IMR-90 (cell line): ENCODE measurements at regions not wholly inside any gene's neighbourhood (a gene's known extent, or its start where the extent isn't known, plus 50 kb on each side); places are given as distances from the start of the nearest gene placed in this dataset.
"Not testable (repeated sequence)": the region's sequence is repeated elsewhere in the genome, so short reads cannot be mapped to it uniquely, and the experiment has no call there.

Source experiments
- ATAC-seq: fragments of 200-7000 bp; cut with Tn5 transposase; 2 replicates; pipeline ENCODE4 v1.9.1; 2020; ENCODE audit warnings: low read depth, mild to moderate bottlenecking, moderate library complexity
- BruUV-seq: library from RNA; stranded (reverse); fragments of 400-500 nt; replicated peaks from 2 replicates; lab custom pipeline; 2021; lab: Mats Ljungman, UMichigan
- CTCF ChIA-PET: fragments of 300-600 bp; formaldehyde crosslinking; extraction: SDS; loops from one replicate; lab custom pipeline; 2021; ENCODE audit warnings: antibody characterized with exemption; lab: Yijun Ruan, JAX
- POLR2A ChIA-PET: fragments of 300-600 bp; sonication (Branson Sonifier 250); formaldehyde crosslinking; loops from one replicate; lab custom pipeline; 2022; ENCODE audit warnings: antibody characterized with exemption; ENCODE audit not compliant: unreplicated experiment; lab: Charles Lee
- DNase-seq: peaks from one replicate; pipeline ENCODE4 v3.0.0; 2013
- H2AFZ ChIP-seq: replicated peaks from 2 replicates; pipeline ENCODE3; 2013; ENCODE audit warnings: low read length, mild to moderate bottlenecking; ENCODE audit not compliant: poor library complexity
- H2AK5ac ChIP-seq: 2 replicates; pipeline ENCODE4 v1.6.1; 2013; ENCODE audit warnings: low read depth, low read length, inconsistent platforms
- H2AK9ac ChIP-seq: replicated peaks from 2 replicates; pipeline ENCODE3; 2013; ENCODE audit warnings: mild to moderate bottlenecking, low read depth, low read length, moderate library complexity; ENCODE audit not compliant: poor library complexity
- H2BK120ac ChIP-seq: 2 replicates; pipeline ENCODE4 v1.6.1; 2013; ENCODE audit warnings: low read depth, low read length, inconsistent platforms
- H2BK15ac ChIP-seq: 3 replicates; pipeline ENCODE4 v1.6.1; 2013; ENCODE audit warnings: low read depth, low read length, inconsistent platforms
- H2BK20ac ChIP-seq: 2 replicates; pipeline ENCODE4 v1.6.1; 2013; ENCODE audit warnings: low read depth, mild to moderate bottlenecking, inconsistent platforms, low read length, moderate library complexity
- H2BK5ac ChIP-seq: 2 replicates; pipeline ENCODE4 v1.6.1; 2013; ENCODE audit warnings: mild to moderate bottlenecking, low read depth, low read length, inconsistent platforms; ENCODE audit not compliant: poor library complexity, severe bottlenecking
- H3K14ac ChIP-seq: replicated peaks from 2 replicates; pipeline ENCODE4 v1.6.1; 2013; ENCODE audit warnings: low read depth, low read length, inconsistent platforms
- H3K18ac ChIP-seq: 2 replicates; pipeline ENCODE4 v1.6.1; 2013; ENCODE audit warnings: low read depth, low read length, control low read depth
- H3K23ac ChIP-seq: 2 replicates; pipeline ENCODE4 v1.6.1; 2013; ENCODE audit warnings: low read depth, low read length, inconsistent platforms
- H3K27ac ChIP-seq: 2 replicates; pipeline ENCODE4 v1.5.1; 2013; ENCODE audit warnings: mild to moderate bottlenecking, control low read depth, low read length; ENCODE audit not compliant: insufficient read depth
- H3K27me3 ChIP-seq: 2 replicates; pipeline ENCODE4 v1.6.1; 2013; ENCODE audit warnings: low read length; ENCODE audit not compliant: control insufficient read depth, insufficient read depth
- H3K36me3 ChIP-seq: 2 replicates; pipeline ENCODE4 v1.6.1; 2013; ENCODE audit warnings: low read length, mixed read lengths; ENCODE audit not compliant: control insufficient read depth, insufficient read depth
- H3K4ac ChIP-seq: 2 replicates; pipeline ENCODE4 v1.6.1; 2013; ENCODE audit warnings: low read depth, low read length, inconsistent platforms
- H3K4me1 ChIP-seq: 2 replicates; pipeline ENCODE4 v1.6.1; 2013; ENCODE audit warnings: low read length, mixed read lengths; ENCODE audit not compliant: control insufficient read depth, insufficient read depth
- H3K4me2 ChIP-seq: 2 replicates; pipeline ENCODE4 v1.6.1; 2013; ENCODE audit warnings: low read depth, mild to moderate bottlenecking, control low read depth, low read length, moderate library complexity
- H3K4me3 ChIP-seq: 2 replicates; pipeline ENCODE4 v1.5.1; 2013; ENCODE audit warnings: low read depth, mild to moderate bottlenecking, control low read depth, low read length, moderate library complexity; ENCODE audit not compliant: insufficient read depth
- H3K56ac ChIP-seq: 2 replicates; pipeline ENCODE4 v1.6.1; 2013; ENCODE audit warnings: low read length, inconsistent platforms; ENCODE audit not compliant: insufficient read depth; ENCODE audit errors: extremely low read depth
- H3K79me1 ChIP-seq, 2 experiments: 2 replicates each; pipeline ENCODE4 v1.6.1; 2013; ENCODE audit warnings: low read length in 2 of 2, inconsistent platforms in 1 of 2, low read depth in 1 of 2
- H3K9ac ChIP-seq: 2 replicates; pipeline ENCODE4 v1.6.1; 2013; ENCODE audit warnings: low read depth, low read length, control low read depth
- H3K9me1 ChIP-seq: 2 replicates; pipeline ENCODE4 v1.6.1; 2013; ENCODE audit warnings: low read length, inconsistent platforms; ENCODE audit not compliant: insufficient read depth
- H3K9me3 ChIP-seq: 2 replicates; pipeline ENCODE4 v1.6.1; 2013; ENCODE audit warnings: low read length; ENCODE audit not compliant: control insufficient read depth, insufficient read depth
- H4K20me1 ChIP-seq: 2 replicates; pipeline ENCODE4 v1.6.1; 2013; ENCODE audit warnings: low read length, inconsistent platforms; ENCODE audit not compliant: insufficient read depth
- H4K5ac ChIP-seq: 2 replicates; pipeline ENCODE4 v1.6.1; 2013; ENCODE audit warnings: mild to moderate bottlenecking, low read depth, low read length, control low read depth
- H4K8ac ChIP-seq, 2 experiments: 2 replicates each; pipeline ENCODE4 v1.6.1; 2013; ENCODE audit warnings: low read depth in 2 of 2, low read length in 2 of 2, control low read depth in 1 of 2, inconsistent platforms in 1 of 2
- H4K91ac ChIP-seq: 2 replicates; pipeline ENCODE4 v1.6.1; 2013; ENCODE audit warnings: low read depth, low read length, inconsistent platforms; ENCODE audit not compliant: insufficient read depth
- WGBS, 2 experiments: methylation state at CpG; one replicate each; pipeline versions ENCODE4 v1.1.5 to v1.1.7; 2013; ENCODE audit warnings: missing lambda C conversion rate in 2 of 2; ENCODE audit not compliant: insufficient read length in 1 of 2; ENCODE audit errors: extremely low coverage in 2 of 2; 5-methylcytosine and 5-hydroxymethylcytosine counted together
- dilution Hi-C: fragments of 300-500 bp; cut with HindIII; formaldehyde crosslinking; loops from one replicate; pipeline ENCODE4 v1.14.3; 2018; ENCODE audit warnings: low sequenced_read_pairs; ENCODE audit not compliant: unreplicated experiment
- in situ Hi-C: fragments of 300-500 bp; cut with MboI; formaldehyde crosslinking; loops from 3 replicates; pipeline ENCODE4 v1.14.3; 2019; ENCODE audit warnings: low sequenced_read_pairs, inconsistent platforms, mixed read lengths
- intact Hi-C: fragments of 100-400 bp; cut with micrococcal nuclease; formaldehyde crosslinking; loops from 2 replicates; pipeline ENCODE4 v1.10.0; 2022

DNA sequence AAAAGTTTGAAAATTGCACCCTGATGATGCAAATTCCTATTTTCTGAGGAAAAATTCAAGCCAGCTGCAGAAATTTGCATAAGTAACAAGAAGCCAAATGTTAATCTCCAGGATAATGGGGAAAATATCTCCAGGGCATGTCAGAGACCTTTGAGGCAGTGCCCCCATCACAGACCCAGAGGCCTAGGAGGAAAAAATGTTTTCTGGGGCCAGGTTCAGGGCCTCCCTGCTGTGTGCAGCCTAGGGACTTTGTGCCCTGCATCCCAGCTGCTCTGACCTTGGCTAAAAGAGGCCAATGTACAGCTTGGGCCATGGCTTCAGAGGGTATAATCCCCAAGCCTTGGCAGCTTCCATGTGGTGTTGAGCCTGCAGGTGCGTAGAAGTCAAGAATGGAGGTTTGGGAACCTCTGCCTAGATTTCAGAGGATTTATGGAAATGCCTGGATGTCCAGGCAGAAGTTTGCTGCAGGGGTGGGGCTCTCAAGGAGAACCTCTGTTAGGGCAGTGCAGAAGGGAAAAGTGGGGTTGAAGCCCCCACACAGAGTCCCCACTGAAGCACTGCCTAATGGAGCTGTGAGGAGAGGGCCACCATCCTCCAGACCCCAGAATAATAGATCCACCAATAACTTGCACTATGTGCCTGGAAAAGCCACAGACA is 51.7 kb upstream of the NDUFV2 start:
- H2BK15ac ChIP-seq, H3K23ac ChIP-seq, H3K4me2 ChIP-seq, H3K4me1 ChIP-seq, H3K14ac ChIP-seq, CTCF ChIA-PET, BruUV-seq, H3K27me3 ChIP-seq, H3K4ac ChIP-seq, H3K18ac ChIP-seq, H3K27ac ChIP-seq, H2BK120ac ChIP-seq, H3K9me1 ChIP-seq, POLR2A ChIA-PET, H3K79me1 ChIP-seq, H2AK9ac ChIP-seq, H2AFZ ChIP-seq, ATAC-seq, H2BK20ac ChIP-seq, in situ Hi-C loops, DNase-seq, H3K9me3 ChIP-seq, H3K36me3 ChIP-seq, H3K4me3 ChIP-seq, H4K8ac ChIP-seq, H4K5ac ChIP-seq, H3K9ac ChIP-seq, H2AK5ac ChIP-seq, H4K91ac ChIP-seq, H2BK5ac ChIP-seq, dilution Hi-C loops, H4K20me1 ChIP-seq, H3K56ac ChIP-seq: not testable (repeated sequence)
- no CpG with 5 or more reads among the region's 1 CpG for WGBS, 2 experiments
- intact Hi-C loops, result loop anchor here (10.0 kb wide), 2 partner anchors 216 to 246 kb away; no protein-coding TSS in a partner anchor
